ENCODE measurements at regions not wholly inside any gene's neighbourhood (a gene's known extent, or its start where the extent isn't known, plus 50 kb on each side); places are given as distances from the start of the nearest gene placed in this dataset.

GRCh38 chr5:31137676-31138075 is 55.8 kb upstream of the CDH6 start:
- in situ Hi-C loops (cut with HindIII; ENCODE audit: low sequenced_read_pairs) = no loop called here

GRCh38 chr5:31135542-31135941 is 57.9 kb upstream of the CDH6 start:
- no peak for DNase-seq (ENCODE audit: low spot score)
- in situ Hi-C loops (cut with HindIII; ENCODE audit: low sequenced_read_pairs) = no loop called here

More at GRCh38 chr5:31137676-31138075, 55.8 kb upstream of the CDH6 start:
- no peak for DNase-seq (ENCODE audit: low spot score)

DNA sequence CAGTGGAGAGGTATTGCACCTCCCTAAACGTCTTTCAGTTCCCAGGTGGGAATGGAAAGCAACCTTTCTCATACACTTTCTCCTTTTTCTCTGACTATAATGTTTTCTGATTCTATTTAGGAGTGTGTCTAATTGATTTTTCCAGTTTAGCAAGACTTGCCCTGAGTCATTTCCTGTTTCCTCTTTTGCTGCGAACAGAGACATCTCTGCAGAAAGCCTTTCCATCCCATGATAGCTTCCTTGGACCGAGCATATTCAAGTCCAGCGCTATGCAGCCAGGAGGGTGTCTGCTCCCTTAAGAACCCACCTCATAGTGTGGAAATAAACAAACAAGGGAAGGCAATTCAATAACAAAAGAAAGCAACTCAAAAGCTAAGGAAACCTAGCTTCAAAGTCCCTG is 60.0 kb upstream of the CDH6 start:
- in situ Hi-C loops (cut with HindIII; ENCODE audit: low sequenced_read_pairs) = no loop called here
- DNase-seq (ENCODE audit: low spot score) = no peak

GRCh38 chr5:31131381-31131891 is 62.0 kb upstream of the CDH6 start:
- no peak for DNase-seq (ENCODE audit: low spot score)
- in situ Hi-C loops (cut with HindIII; ENCODE audit: low sequenced_read_pairs) = no loop called here

DNA sequence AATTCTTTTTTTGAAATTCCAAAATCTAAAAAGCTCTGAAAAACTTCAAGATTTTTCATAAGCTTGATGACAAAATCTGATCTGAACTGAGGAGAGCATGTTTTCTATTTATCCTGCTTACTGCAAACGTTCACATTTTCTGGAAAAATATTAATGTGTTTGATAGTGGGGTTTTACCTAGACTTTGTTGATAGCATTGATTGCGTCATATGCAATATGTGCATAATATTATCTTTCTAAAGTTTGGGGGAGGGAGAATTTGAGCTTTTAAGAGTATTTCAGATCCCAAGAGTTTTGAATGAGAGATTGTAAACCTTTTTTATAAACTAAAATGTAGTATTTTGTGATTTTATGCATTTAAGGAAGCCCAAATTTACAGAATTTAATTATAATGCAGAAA is 62.8 kb upstream of the CDH6 start:
- in situ Hi-C loops (cut with HindIII; ENCODE audit: low sequenced_read_pairs) = no loop called here
- DNase-seq (ENCODE audit: low spot score) = no peak

GRCh38 chr5:31124651-31125305 is 68.7 kb upstream of the CDH6 start:
- DNase-seq (ENCODE audit: low spot score) = no peak
- in situ Hi-C loops (cut with HindIII; ENCODE audit: low sequenced_read_pairs) = no loop called here

DNA sequence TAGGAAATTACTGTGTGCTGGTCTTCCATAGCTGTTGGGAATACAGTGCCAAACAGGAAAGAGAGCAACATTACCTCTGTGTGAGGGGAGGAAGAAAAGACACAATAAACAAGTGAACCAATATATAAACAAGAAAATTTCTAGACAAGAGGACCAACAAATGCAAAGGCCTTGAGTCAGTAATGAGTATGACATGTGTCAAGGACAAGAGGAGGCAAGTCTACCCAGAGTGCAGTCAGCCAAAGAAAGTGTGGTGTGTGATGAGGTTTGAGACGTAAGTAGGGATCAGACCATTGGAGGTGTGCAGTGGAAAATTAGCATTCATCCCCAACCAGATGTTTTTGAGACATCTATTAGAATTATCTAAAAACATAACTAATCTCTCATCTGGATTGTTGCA is 69.5 kb upstream of the CDH6 start:
- DNase-seq (ENCODE audit: low spot score) = no peak
- in situ Hi-C loops (cut with HindIII; ENCODE audit: low sequenced_read_pairs) = no loop called here

DNA sequence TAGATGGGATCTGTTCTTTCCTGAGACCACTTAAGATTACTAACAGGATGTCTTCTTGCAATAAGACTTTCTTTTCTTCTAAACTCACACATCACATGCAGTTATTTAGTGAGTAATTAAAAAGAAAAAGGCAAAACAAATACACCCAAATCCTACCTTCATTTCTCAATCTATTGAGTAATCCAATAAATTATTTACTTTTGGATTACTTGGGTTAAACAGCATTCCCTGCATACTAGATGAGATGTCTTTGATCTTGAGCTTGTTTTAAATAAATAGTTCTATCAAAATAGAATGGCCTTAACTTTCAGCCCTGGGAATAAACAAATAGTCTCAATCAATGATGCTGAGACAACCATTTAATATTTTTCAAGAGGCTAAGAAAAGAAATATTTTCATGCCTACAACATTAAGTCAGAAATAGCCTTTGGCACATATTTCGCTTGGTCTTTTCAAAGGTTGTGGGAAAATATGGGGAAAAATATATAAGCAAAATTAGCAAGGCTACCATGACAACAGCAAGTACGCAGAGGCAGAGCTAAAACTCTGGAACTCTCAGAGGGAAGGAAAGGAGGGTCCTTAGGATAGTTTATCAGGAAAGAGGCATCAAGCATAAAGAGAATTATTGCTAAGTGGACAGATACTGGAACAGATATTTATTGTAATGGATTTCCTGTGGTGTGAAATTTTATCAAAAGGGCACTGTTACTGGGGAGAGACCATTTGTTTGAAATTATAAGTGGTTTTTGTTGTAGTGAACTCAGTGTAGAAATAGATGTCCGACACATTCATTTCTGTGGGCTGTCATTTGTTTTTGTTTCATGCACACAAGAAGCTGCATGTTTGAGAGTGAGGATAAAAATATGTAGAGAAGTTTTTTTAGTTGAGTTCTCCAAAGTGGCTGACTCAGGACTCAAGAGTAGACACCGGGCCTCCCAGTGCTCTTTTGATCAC is 70.2 kb upstream of the CDH6 start:
- in situ Hi-C loops (cut with HindIII; ENCODE audit: low sequenced_read_pairs) = no loop called here
- DNase-seq (ENCODE audit: low spot score) = no peak

GRCh38 chr5:31121224-31121623 is 72.3 kb upstream of the CDH6 start:
- no peak for DNase-seq (ENCODE audit: low spot score)
- in situ Hi-C loops (cut with HindIII; ENCODE audit: low sequenced_read_pairs) = no loop called here

- in situ Hi-C loops (cut with HindIII; ENCODE audit: low sequenced_read_pairs) = no loop called here
These were observed 72.9 kb upstream of the CDH6 start for GRCh38 chr5:31120642-31120948.

DNA sequence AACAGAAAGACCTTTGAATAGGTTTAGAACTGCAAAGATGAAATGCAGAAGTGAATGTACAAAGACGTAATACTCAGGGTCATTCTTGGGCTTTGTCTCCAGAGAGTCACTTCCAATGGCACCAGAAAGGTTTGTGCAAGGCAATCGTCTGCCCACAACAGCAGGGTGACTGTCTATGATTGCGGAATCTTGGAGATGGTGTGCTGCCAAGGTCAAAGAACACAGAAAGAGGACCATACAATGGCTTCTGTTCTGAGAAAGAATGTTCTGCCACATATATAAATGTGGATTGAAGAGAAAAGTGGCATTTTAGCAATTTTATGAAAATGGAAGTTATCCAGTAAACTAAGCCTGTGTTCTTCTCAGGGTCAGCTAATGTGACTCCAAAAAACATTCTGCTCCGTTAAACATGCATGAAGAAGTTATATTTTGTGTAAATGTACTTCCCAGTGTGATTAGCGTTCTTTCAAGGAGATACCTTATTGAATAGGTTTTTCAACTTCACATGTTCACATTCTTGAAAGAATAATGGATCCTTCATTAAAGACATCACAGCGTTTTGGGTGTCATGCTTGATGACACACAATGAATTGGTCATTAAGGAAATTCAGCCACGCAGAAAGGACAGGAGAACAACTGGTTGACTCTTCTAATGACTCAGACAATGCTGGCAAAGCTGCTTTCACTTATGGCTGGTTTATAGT is 73.4 kb upstream of the CDH6 start:
- in situ Hi-C loops (cut with HindIII; ENCODE audit: low sequenced_read_pairs) = no loop called here
- DNase-seq (ENCODE audit: low spot score) = no peak

More at GRCh38 chr5:31120642-31120948, 72.9 kb upstream of the CDH6 start:
- no peak for DNase-seq (ENCODE audit: low spot score)

DNA sequence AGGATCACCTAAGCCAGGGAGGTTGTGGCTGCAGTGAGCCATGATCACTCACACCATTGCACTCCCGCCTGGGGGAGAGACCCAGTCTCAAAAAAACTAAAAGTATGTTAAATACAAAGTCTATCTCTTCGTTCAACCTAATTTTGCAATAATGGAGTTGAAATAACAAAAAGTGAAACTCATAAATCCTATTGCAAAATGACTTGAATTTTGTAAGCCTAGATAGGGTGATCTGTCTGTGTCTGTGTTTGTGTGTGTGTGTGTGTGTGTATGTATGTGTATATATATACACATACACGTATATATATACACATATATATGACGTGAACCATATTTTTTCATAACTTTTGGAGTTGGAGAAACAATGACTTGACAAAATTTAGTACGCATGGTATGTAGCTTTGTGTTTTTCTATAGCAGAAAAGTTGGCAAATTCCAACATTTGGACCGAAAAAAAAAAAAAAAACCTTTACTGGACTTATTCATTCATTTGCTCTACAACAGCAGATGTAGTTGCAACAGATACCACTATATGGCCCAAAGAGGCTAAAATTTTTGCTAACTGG is 76.9 kb upstream of the CDH6 start:
- no peak for DNase-seq (ENCODE audit: low spot score)
- in situ Hi-C loops (cut with HindIII; ENCODE audit: low sequenced_read_pairs) = no loop called here

GRCh38 chr5:31114817-31115216 is 78.7 kb upstream of the CDH6 start:
- in situ Hi-C loops (cut with HindIII; ENCODE audit: low sequenced_read_pairs) = no loop called here
- no peak for DNase-seq (ENCODE audit: low spot score)

DNA sequence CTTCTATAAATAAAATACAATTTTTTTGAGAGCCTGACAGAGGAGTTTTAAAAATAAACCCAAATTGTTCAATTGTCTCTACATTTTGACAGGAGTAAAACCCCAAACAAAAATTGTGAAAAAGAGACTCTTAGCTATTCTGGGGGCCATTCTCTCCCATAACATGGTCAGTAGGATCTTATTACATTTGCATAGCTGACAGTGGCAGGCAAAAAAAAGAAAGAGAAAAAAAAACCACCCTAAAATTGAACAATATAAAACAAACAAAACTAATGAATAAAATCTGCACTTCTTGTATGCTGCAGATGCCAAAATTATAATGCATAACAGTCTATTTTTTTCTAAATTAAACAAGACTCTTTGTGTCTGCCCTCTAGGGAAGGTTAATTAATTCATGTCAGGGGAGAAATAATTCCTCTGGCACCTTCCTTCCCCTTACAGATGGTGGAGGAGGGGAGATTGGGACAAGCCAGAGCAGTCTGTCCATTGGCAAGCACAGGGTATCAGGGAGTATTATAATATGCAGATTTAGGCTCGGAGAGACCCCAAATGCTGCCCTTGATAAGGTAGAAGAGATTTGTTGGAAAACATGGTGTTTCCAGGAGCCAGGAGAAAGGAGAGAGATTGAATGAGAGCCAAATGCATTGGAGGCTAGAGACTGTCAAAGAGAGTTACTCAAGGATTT is 79.7 kb upstream of the CDH6 start:
- in situ Hi-C loops (cut with HindIII; ENCODE audit: low sequenced_read_pairs) = no loop called here
- DNase-seq (ENCODE audit: low spot score) = no peak

DNA sequence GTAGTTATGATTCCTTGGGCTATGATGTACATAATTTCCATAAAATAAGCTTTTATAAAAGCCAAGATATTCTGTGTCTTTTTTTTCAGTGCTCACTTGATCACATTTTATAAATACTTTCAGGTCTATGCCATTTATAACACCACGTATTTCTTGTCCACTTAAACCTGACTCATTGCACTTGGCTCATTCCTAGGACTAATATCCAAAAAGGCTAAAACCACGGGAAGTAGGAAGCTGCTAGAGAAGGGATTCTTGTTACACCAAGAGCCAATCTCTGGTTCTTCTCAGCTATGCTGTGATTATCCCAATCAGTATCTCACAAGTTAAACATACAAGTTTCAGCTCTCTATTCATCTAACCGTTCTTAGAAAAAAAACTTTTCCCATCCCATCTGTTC is 80.4 kb upstream of the CDH6 start:
- in situ Hi-C loops (cut with HindIII; ENCODE audit: low sequenced_read_pairs) = no loop called here
- no peak for DNase-seq (ENCODE audit: low spot score)

- in situ Hi-C loops (cut with HindIII; ENCODE audit: low sequenced_read_pairs) = no loop called here
- no peak for DNase-seq (ENCODE audit: low spot score)
These were observed 86.4 kb upstream of the CDH6 start for GRCh38 chr5:31107091-31107518.

DNA sequence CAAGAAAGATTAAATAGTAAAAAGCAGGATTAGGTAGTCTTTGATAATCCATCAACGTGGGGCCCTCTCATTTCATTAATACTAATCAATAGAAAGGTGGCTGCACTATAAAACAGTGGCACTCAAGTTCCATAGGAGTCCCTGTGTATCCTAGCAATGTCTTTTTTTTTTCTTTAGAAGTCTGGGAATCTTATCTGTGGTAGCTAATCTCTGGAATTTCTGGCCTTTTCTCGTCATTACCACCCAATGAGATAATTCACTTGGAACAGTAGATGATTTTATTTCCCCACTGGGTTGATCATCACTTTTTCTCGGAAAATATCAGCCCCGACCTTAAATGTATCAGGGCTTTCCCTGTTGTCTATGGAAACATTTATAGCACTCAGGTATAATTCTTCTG is 86.8 kb upstream of the CDH6 start:
- in situ Hi-C loops (cut with HindIII; ENCODE audit: low sequenced_read_pairs) = no loop called here
- no peak for DNase-seq (ENCODE audit: low spot score)

- DNase-seq (ENCODE audit: low spot score) = no peak
- in situ Hi-C loops (cut with HindIII; ENCODE audit: low sequenced_read_pairs) = no loop called here
These were observed 87.2 kb upstream of the CDH6 start for GRCh38 chr5:31106278-31106677.

- in situ Hi-C loops (cut with HindIII; ENCODE audit: low sequenced_read_pairs) = no loop called here
- DNase-seq (ENCODE audit: low spot score) = no peak
These were observed 88.7 kb upstream of the CDH6 start for GRCh38 chr5:31104775-31105174.

All from G401 (cell line).